Calu3 (cell line): ENCODE measurements at regions not wholly inside any gene's neighbourhood (a gene's known extent, or its start where the extent isn't known, plus 50 kb on each side); places are given as distances from the start of the nearest gene placed in this dataset.
"Not testable (repeated sequence)": the region's sequence is repeated elsewhere in the genome, so short reads cannot be mapped to it uniquely, and the experiment has no call there.

ENCODE experiments used
- BruUV-seq: library from RNA; stranded (reverse); fragments of 400-500 nt; replicated peaks from 2 replicates; lab custom pipeline; 2021; lab: Mats Ljungman, UMichigan
- CTCF ChIA-PET: fragments of 300-600 bp; sonication (Branson Sonifier 250); formaldehyde crosslinking; loops from one replicate; lab custom pipeline; 2022; ENCODE audit warnings: antibody characterized with exemption; lab: Charles Lee
- DNase-seq: peaks from one replicate; pipeline ENCODE4 v3.0.0; 2022
- H3K27ac Mint-ChIP-seq: one replicate; pipeline ENCODE4 v1.8.0; 2022; ENCODE audit warnings: mixed read lengths; ENCODE audit not compliant: unreplicated experiment
- H3K27me3 Mint-ChIP-seq: one replicate; pipeline ENCODE4 v1.8.0; 2022; ENCODE audit warnings: mixed read lengths; ENCODE audit not compliant: unreplicated experiment
- H3K36me3 Mint-ChIP-seq: one replicate; pipeline ENCODE4 v1.8.0; 2022; ENCODE audit warnings: mild to moderate bottlenecking, moderate library complexity, mixed read lengths; ENCODE audit not compliant: insufficient read depth, unreplicated experiment
- H3K4me1 Mint-ChIP-seq: one replicate; pipeline ENCODE4 v1.8.0; 2022; ENCODE audit warnings: mild to moderate bottlenecking, low read depth, mixed read lengths; ENCODE audit not compliant: unreplicated experiment
- H3K4me3 Mint-ChIP-seq: one replicate; pipeline ENCODE4 v1.8.0; 2022; ENCODE audit warnings: mild to moderate bottlenecking, low read depth, moderate library complexity, mixed read lengths; ENCODE audit not compliant: unreplicated experiment
- H3K9me3 Mint-ChIP-seq: one replicate; pipeline ENCODE4 v1.8.0; 2022; ENCODE audit warnings: low read depth, mixed read lengths; ENCODE audit not compliant: unreplicated experiment
- intact Hi-C: fragments of 100-400 bp; cut with micrococcal nuclease; formaldehyde crosslinking; loops from one replicate; pipeline ENCODE4 v1.10.0; 2022; ENCODE audit not compliant: unreplicated experiment
- TF ChIP-seq, protein P1 (sequence below): fragments of 200-600 bp; IDR thresholded peaks from one replicate; pipeline ENCODE4 v1.8.0; 2022; ENCODE audit warnings: antibody characterized with exemption; ENCODE audit not compliant: unreplicated experiment

DNA sequence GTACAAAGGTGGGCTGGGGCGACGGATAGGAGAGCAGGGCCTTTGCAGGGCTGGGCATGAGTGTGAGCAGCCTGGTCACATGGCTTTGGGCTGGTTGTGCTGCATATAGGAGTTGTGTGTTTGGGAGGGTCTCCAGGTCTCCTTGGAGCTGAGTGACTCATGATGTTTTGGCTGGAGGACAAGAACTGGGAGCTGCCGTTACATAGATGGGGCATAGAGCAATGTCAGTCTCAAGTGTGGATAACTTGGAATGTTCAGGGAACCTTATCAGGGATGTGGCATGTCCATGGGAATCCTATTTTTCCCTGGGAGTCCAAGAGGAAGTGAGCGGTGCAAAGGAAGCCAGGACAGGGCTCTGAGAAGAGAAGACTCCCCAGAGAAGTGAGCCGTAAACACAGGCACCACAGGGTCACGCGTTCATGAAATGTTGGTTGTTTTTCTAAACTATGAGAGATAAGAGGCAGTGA lies 136.4 kb upstream of the KCNE2 start:
- Mint-ChIP-seq H3K27me3 (peaks cover 14% of the 10 kb centered on the region), H3K4me3 (no peak overlapping the region), H3K9me3 (peaks cover 3% of the 10 kb centered on the region), H3K27ac (no peak overlapping the region), H3K4me1 (no peaks in the 10 kb centered on the region), H3K36me3 (no peaks in the 10 kb centered on the region)
- no peak for DNase-seq
- TF ChIP-seq, protein P1, sequence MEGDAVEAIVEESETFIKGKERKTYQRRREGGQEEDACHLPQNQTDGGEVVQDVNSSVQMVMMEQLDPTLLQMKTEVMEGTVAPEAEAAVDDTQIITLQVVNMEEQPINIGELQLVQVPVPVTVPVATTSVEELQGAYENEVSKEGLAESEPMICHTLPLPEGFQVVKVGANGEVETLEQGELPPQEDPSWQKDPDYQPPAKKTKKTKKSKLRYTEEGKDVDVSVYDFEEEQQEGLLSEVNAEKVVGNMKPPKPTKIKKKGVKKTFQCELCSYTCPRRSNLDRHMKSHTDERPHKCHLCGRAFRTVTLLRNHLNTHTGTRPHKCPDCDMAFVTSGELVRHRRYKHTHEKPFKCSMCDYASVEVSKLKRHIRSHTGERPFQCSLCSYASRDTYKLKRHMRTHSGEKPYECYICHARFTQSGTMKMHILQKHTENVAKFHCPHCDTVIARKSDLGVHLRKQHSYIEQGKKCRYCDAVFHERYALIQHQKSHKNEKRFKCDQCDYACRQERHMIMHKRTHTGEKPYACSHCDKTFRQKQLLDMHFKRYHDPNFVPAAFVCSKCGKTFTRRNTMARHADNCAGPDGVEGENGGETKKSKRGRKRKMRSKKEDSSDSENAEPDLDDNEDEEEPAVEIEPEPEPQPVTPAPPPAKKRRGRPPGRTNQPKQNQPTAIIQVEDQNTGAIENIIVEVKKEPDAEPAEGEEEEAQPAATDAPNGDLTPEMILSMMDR = no peak
- intact Hi-C loops = no loop called here
- CTCF ChIA-PET = no interaction called here
- no TSS peak for BruUV-seq

DNA sequence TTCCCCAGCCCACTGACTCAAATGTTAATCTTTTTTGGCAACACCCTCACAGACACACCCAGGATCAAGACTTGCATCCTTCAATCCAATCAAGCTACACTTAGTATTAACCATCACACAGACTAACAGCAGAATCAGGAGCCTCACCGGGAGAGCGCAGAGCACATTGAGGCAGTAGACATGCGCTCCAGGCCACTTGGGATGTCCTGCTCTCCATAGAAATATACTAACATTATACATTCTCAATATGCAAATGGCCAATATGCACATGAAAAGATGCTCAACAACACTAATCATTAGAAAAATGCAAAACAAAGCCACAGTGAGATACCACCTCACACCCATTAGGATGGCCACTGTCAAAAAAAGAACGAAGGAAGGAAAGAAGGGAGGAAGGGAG lies 135.0 kb upstream of the KCNE2 start:
- H3K27ac Mint-ChIP-seq = no peak overlapping the region
- H3K4me3 Mint-ChIP-seq = no peak overlapping the region
- BruUV-seq = no TSS peak
- H3K9me3 Mint-ChIP-seq = peaks cover 2% of the 10 kb centered on the region
- peaks cover 7% of the 10 kb centered on the region for H3K27me3 Mint-ChIP-seq
- H3K36me3 Mint-ChIP-seq = no peaks in the 10 kb centered on the region
- intact Hi-C loops = no loop called here
- no peak for DNase-seq
- CTCF ChIA-PET = no interaction called here
- no peaks in the 10 kb centered on the region for H3K4me1 Mint-ChIP-seq
- TF ChIP-seq, protein P1 = no peak

DNA sequence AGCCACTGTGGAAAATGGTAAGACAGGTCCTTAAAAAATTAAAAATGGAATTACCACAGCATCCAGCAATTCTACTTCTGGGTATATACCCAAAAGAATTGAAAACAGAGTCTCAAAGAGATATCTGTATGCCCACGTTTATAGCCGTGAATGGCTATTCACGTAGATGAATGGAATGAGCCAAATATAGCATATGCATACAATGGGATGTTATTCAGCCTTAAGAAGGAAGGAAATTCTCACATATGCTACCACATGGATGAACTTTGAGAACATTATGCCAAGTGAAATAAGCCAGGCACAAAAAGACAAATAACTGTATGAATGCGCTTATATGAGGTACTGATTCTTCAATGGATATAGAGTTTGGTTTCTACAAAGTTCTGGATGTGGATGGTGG lies 134.5 kb upstream of the KCNE2 start:
- TF ChIP-seq, protein P1 = no peak
- DNase-seq = no peak
- CTCF ChIA-PET = no interaction called here
- no peak overlapping the region for H3K4me3 Mint-ChIP-seq
- no TSS peak for BruUV-seq
- H3K27me3 Mint-ChIP-seq = peaks cover 2% of the 10 kb centered on the region
- H3K9me3 Mint-ChIP-seq = no peaks in the 10 kb centered on the region
- no peaks in the 10 kb centered on the region for H3K4me1 Mint-ChIP-seq
- H3K36me3 Mint-ChIP-seq = no peaks in the 10 kb centered on the region
- intact Hi-C loops = no loop called here
- no peak overlapping the region for H3K27ac Mint-ChIP-seq

DNA sequence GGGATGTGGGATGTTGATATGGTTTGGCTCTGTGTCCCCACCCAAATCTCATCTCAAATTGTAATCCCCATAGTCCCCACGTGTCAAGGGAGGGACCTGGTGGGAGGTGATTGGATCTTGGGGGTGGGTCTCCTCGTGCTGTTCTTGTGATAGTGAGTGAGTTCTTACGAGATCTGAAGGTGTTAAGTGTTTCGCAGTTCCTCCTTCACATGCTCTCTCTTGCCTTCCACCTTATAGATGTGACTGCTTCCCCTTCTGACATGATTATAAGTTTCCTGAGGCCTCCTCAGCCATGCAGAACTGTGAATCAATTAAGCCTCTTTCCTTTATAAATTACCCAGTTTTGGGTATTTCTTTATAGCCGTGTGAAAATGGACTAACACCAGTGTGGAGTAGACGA lies 130.1 kb upstream of the KCNE2 start:
- H3K4me1 Mint-ChIP-seq, CTCF ChIA-PET, intact Hi-C loops, H3K27ac Mint-ChIP-seq, H3K27me3 Mint-ChIP-seq, H3K9me3 Mint-ChIP-seq, H3K4me3 Mint-ChIP-seq, BruUV-seq, H3K36me3 Mint-ChIP-seq, DNase-seq: not testable (repeated sequence)

DNA sequence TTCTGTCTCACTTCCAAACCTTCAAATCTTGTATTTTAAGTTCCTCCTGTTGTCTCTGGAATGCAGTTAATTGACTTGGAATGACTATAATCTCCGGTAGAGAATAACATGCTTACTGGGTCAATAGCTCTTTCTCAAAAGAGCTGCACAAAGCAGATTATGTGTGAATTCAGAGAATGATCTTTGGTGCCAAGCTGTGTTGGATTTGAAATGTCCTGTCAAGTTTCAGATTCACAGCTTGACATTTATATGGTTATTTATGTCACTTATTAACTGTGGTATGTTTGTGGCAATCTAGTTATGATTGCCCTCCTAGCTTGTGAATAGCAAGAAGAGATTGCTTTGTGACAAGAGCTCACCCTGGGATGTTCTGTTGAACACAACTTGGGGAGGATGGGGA lies 128.3 kb upstream of the KCNE2 start:
- intact Hi-C loops = no loop called here
- no peaks in the 10 kb centered on the region for H3K36me3 Mint-ChIP-seq
- no peaks in the 10 kb centered on the region for H3K4me1 Mint-ChIP-seq
- no TSS peak for BruUV-seq
- H3K27ac Mint-ChIP-seq = no peak overlapping the region
- no peak for DNase-seq
- no peak overlapping the region for H3K4me3 Mint-ChIP-seq
- H3K27me3 Mint-ChIP-seq = no peaks in the 10 kb centered on the region
- CTCF ChIA-PET = no interaction called here
- TF ChIP-seq, protein P1 = no peak
- H3K9me3 Mint-ChIP-seq = no peaks in the 10 kb centered on the region
